HG03175 (cell line): ENCODE measurements at regions not wholly inside any gene's neighbourhood (a gene's known extent, or its start where the extent isn't known, plus 50 kb on each side); places are given as distances from the start of the nearest gene placed in this dataset.

Source experiments
- ATAC-seq: cut with Tn5 transposase; IDR thresholded peaks from one replicate; pipeline ENCODE4 v1.9.1; 2021; ENCODE audit warnings: mild to moderate bottlenecking, moderate library complexity; ENCODE audit not compliant: unreplicated experiment

DNA sequence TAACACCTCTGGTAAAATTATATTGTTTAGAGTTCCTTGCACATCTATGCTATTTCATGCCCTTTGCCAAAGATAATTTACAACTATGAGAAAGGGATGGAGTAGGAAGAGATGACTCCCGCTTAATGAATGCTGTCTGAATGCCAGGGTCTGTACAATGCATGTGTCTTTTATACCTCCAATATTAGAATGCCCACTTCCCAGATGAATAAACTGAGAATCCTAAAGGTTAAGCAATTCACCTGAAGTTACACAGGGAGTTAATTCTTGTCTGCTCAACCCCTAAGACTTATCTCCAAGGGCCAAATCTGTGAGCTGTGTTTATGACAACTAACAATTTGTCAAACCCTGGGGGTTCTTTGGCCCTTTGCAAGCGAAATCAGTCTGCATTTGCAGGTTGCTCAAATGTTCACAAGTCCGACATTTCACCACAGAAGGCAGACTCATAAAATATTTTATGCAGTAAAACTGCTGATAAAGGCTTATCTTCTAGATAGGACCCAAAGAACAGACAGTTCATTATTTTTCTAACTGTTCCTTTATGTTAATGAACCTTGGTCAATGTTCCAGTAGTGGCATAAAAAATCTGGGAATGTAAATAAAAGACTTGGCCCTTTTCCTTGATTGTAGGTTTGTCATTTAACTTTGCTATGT is 50.2 kb upstream of the ATP1A1 start:
- no peak for ATAC-seq
